Activated CD8-positive, alpha-beta T cell treated with anti-CD3 and anti-CD28 coated beads for 36 hours (primary cell): ENCODE measurements at regions not wholly inside any gene's neighbourhood (a gene's known extent, or its start where the extent isn't known, plus 50 kb on each side); places are given as distances from the start of the nearest gene placed in this dataset.

Source experiments
- ATAC-seq: fragments of 200-7000 bp; cut with Tn5 transposase; one replicate; pipeline ENCODE4 v1.10.0; 2021; ENCODE audit warnings: mild to moderate bottlenecking, moderate library complexity
- CTCF ChIA-PET: fragments of 350-600 bp; sonication (Branson Sonifier 250); formaldehyde crosslinking; loops from one replicate; lab custom pipeline; 2021; ENCODE audit warnings: antibody characterized with exemption; lab: Charles Lee
- POLR2A ChIA-PET: fragments of 350-600 bp; sonication (Branson Sonifier 250); formaldehyde crosslinking; loops from one replicate; lab custom pipeline; 2021; ENCODE audit warnings: antibody characterized with exemption; lab: Charles Lee
- DNase-seq: peaks from one replicate; pipeline ENCODE4 v3.0.0-alpha.2; 2020
- H3K27ac Mint-ChIP-seq: one replicate; pipeline ENCODE4 v1.8.0; 2021; ENCODE audit warnings: mild to moderate bottlenecking, mixed read lengths
- H3K27me3 Mint-ChIP-seq: one replicate; pipeline ENCODE4 v1.8.0; 2021; ENCODE audit warnings: mixed read lengths
- H3K36me3 Mint-ChIP-seq: one replicate; pipeline ENCODE4 v1.8.0; 2021; ENCODE audit warnings: low read depth, mixed read lengths
- H3K4me1 Mint-ChIP-seq: one replicate; pipeline ENCODE4 v1.8.0; 2021; ENCODE audit warnings: low read depth, mixed read lengths
- H3K4me3 Mint-ChIP-seq: one replicate; pipeline ENCODE4 v1.8.0; 2021; ENCODE audit warnings: mild to moderate bottlenecking, moderate library complexity, mixed read lengths
- H3K9me3 Mint-ChIP-seq: one replicate; pipeline ENCODE4 v1.8.0; 2021; ENCODE audit warnings: mixed read lengths
- CTCF ChIP-seq: fragments of 200-600 bp; IDR thresholded peaks from one replicate; pipeline ENCODE4 v1.8.0; 2022; ENCODE audit warnings: antibody characterized with exemption, mild to moderate bottlenecking
- intact Hi-C: fragments of 100-400 bp; cut with micrococcal nuclease; formaldehyde crosslinking; loops from one replicate; pipeline ENCODE4 v1.10.0; 2022

DNA sequence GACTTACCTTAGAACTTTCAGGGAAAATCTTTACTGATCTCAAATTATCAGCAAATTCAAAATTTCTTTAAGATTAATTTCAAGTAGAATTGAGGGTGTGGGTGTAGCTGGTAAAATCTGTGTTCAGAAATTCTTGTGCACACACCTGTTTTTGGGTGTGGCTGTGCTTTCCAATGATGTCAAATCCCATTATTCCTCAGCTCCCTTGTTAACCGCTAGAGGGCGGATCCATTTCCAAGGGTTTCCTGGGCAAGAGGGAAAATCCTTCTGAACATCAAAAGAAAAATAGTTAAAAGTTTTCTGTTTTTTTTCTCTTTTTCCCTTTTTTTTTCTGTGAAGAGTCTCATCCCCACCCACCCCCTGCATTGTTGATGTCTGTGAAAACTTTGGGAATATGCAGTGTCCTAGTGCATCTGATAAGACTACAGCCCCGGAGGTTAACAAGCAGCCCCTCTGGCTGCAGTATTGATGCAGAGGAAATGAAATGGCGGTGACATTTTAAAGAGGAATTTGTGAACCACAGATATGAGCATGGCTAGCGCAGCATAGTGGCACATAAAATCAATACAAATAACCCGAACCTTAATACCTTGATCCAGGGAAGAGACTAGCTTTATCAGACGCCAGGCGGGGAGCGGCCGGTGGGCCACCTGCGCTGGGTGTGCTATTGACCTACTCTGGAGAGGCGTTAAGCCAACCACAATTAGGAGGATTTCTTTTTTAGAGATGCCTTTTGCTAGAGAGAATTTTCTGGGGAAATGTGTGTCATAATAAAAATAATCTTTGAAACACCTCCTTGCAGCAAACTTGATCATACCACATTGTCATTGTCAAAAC, 130.9 kb downstream of the FOXA2 start:
- DNase-seq (no peak), ATAC-seq (no peak)
- H3K4me1 Mint-ChIP-seq: no peaks in the 10 kb centered on the region
- TF ChIP-seq CTCF: no peak
- no peak overlapping the region for H3K27ac Mint-ChIP-seq
- peaks cover 2% of the 10 kb centered on the region for H3K27me3 Mint-ChIP-seq
- no peaks in the 10 kb centered on the region for H3K36me3 Mint-ChIP-seq
- ChIA-PET CTCF (no interaction called here), POLR2A (no interaction called here)
- H3K9me3 Mint-ChIP-seq: no peaks in the 10 kb centered on the region
- intact Hi-C loops: no loop called here
- H3K4me3 Mint-ChIP-seq: no peak overlapping the region

- CTCF ChIA-PET: no interaction called here
These were observed 131.8 kb downstream of the FOXA2 start for GRCh38 chr20:22452442-22453011.

GRCh38 chr20:22450537-22450936, 133.8 kb downstream of the FOXA2 start:
- H3K9me3 Mint-ChIP-seq: no peaks in the 10 kb centered on the region
- ATAC-seq: no peak
- no peaks in the 10 kb centered on the region for H3K36me3 Mint-ChIP-seq
- ChIA-PET POLR2A (no interaction called here), CTCF (no interaction called here)
- no peak overlapping the region for H3K4me3 Mint-ChIP-seq
- no peak for TF ChIP-seq CTCF
- no peaks in the 10 kb centered on the region for H3K27me3 Mint-ChIP-seq
- intact Hi-C loops: no loop called here
- no peak for DNase-seq
- no peaks in the 10 kb centered on the region for H3K4me1 Mint-ChIP-seq
- no peak overlapping the region for H3K27ac Mint-ChIP-seq

More at GRCh38 chr20:22452442-22453011, 131.8 kb downstream of the FOXA2 start:
- TF ChIP-seq CTCF: no peak
- Mint-ChIP-seq H3K27ac (no peak overlapping the region), H3K9me3 (no peaks in the 10 kb centered on the region), H3K36me3 (no peaks in the 10 kb centered on the region), H3K4me3 (no peak overlapping the region), H3K27me3 (peaks cover 2% of the 10 kb centered on the region), H3K4me1 (no peaks in the 10 kb centered on the region)
- no peak for DNase-seq
- ATAC-seq: no peak
- intact Hi-C loops: no loop called here
- POLR2A ChIA-PET: no interaction called here

DNA sequence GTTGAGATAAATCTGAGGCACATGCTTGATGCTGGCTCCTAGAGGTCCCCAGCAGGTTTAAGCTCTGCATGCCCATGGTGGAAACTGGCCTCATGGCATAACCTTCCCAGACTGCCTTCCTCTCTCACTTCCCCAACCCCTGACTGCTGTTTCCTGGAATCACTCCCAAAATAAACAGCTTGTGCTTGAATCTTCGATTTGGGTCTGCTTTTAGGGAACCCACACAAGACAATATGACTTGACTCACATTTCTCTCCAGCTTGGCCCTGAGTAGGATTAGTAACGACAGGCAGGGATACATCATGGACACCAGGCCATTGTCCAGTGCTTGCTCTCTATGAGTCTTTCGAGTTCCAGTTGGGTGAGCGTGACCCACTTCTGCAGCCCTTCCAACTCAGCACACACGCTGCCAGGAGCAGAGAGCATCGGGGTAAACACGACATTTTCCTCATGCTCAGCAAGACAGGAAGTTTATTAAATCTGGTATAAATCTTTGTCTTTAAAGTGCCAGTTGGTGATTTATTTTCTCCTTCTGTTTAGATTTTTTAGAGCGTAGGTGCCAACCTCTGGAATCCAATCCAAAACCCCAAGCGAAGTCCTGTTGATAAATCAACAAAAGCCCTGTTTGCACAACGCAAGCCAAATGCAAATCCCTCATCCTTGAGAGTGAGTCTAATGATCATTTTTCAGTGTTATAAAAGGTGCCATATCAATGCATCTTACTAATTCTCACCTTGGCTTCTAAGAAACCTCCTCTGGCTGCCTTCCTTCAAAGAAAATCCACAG, 135.0 kb downstream of the FOXA2 start:
- Mint-ChIP-seq H3K27me3 (no peaks in the 10 kb centered on the region), H3K36me3 (no peaks in the 10 kb centered on the region), H3K27ac (no peak overlapping the region), H3K9me3 (no peaks in the 10 kb centered on the region), H3K4me1 (no peaks in the 10 kb centered on the region), H3K4me3 (no peak overlapping the region)
- TF ChIP-seq CTCF: no peak
- CTCF ChIA-PET: no interaction called here
- intact Hi-C loops: no loop called here
- no peak for ATAC-seq
- DNase-seq: no peak
- POLR2A ChIA-PET: no interaction called here

GRCh38 chr20:22447447-22447778, 137.0 kb downstream of the FOXA2 start:
- H3K27me3 Mint-ChIP-seq: no peaks in the 10 kb centered on the region
- ChIA-PET CTCF (no interaction called here), POLR2A (no interaction called here)
- no peaks in the 10 kb centered on the region for H3K36me3 Mint-ChIP-seq
- no peak for TF ChIP-seq CTCF
- ATAC-seq: no peak
- H3K4me3 Mint-ChIP-seq: no peak overlapping the region
- H3K9me3 Mint-ChIP-seq: no peaks in the 10 kb centered on the region
- intact Hi-C loops: no loop called here
- no peaks in the 10 kb centered on the region for H3K4me1 Mint-ChIP-seq
- DNase-seq: no peak
- no peak overlapping the region for H3K27ac Mint-ChIP-seq
